Frontal cortex (tissue), 4 donors: ENCODE measurements at regions not wholly inside any gene's neighbourhood (a gene's known extent, or its start where the extent isn't known, plus 50 kb on each side); places are given as distances from the start of the nearest gene placed in this dataset. TPM values are rescaled to one million over a fixed set of nuclear protein-coding genes. Genes with fewer than 3 reads are reported as not detected.
A peak's percentile ranks its signal among the peaks of the same experiment; 100 is the strongest.

Experiments used
- DNase-seq, 2 donors: peaks; one replicate each; pipeline ENCODE4 v3.0.0; 2012; ENCODE audit warnings: low spot score in 2 of 2
- FAIRE-seq: peaks from 2 replicates; lab custom pipeline; 2012; peaks lifted over from hg19 to GRCh38; lab: Jason Lieb, UNC
- small RNA-seq: library from RNA; depleted of rRNA; stranded (forward); fragments of <200 nt; gene quantifications from one replicate; pipeline ENCODE3, GENCODE V24; 2014
- donor health status: control.
- donor health status: control.
- donor health status: control.

DNA sequence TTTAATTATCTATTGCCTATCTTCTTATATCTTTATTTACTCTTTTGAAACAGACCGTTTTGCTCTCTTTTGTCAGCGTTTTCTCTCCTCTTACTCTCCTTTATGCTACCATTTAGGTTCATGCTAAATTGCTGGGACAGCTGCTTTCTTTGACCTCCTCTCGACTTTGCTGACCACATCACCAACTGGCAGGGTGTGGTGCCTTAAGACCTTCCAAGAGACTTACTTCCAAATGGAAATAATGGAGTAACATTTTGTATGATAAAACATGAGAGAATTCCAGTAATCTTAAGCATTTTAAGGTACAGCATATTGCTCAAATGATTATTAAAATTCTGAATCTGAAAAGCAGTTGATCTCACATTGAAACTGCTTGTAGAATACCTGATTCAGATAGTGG lies 71.5 kb upstream of the MEF2C start:
- DNase-seq (no peak), FAIRE-seq (no peak)

DNA sequence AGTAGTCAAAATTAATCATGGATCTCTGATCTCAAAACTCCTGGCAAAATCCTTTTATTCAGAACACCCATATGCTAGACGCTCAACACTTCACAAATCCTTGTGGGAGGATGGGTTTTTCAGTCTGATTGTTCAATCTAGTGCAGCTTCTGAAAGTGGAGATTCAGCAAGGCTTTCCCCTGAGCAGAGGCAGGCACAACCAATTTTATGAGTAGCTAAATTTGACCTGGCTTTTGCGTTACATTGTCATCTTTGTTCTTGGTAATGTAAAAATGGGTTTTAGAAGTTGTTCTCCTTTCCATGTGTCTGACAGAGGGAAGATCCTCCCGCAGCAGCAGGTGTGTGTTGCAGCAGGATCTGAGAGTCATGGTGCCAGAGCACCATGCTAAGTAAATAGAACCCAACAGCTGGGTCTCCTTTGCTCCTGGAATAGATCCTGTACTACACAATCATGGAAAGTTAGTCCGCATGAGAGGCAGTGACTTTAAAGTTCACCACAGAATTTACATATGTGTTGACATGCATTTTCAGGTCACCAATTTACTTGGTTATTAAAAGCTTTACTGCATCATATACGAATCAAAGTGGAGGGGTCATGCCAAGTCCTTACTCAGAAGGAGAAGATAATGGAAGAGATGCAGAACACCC lies 70.1 kb upstream of the MEF2C start:
- FAIRE-seq (no peak), DNase-seq (no peak)

DNA sequence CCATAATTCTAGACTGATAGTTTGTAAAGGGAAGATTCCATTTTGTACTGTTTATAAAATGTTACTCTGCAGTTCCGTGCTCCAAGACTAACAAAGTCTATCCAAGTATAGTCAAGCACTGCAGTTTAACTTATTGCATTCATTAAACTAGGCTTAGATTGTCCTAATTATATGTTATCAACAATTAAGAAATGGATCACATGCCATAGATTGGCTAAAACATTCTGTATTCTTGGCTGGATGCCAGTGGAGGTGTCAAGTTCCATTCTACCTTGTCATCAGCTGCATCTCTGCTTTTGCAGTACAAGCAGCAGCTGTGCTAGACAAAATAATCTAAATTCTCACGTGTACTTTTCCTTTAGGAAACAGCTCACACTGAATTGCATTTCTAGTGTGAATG lies 69.4 kb upstream of the MEF2C start:
- no peak for DNase-seq

DNA sequence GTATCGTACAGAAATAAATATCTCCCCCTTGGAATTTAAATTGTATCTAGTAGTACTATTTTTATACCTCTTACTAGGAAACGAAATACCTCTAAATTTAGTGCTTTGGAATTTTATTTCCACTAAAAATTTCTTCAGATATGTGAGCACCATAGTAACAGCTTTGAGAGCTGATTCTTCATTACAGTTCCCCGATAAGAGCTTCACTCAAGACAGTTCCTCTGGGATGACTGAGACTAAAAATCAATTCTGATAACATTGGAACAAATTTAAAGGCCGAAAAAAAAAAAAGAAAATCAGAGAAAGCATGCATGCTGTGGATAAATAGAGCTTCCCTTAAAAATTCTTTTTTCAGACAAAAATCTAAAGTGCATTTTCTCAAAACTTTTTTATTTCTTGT lies 68.5 kb upstream of the MEF2C start:
- DNase-seq = no peak
- no peak for FAIRE-seq

More for the DNA sequence above, 69.4 kb upstream of the MEF2C start:
- no peak for FAIRE-seq

DNA sequence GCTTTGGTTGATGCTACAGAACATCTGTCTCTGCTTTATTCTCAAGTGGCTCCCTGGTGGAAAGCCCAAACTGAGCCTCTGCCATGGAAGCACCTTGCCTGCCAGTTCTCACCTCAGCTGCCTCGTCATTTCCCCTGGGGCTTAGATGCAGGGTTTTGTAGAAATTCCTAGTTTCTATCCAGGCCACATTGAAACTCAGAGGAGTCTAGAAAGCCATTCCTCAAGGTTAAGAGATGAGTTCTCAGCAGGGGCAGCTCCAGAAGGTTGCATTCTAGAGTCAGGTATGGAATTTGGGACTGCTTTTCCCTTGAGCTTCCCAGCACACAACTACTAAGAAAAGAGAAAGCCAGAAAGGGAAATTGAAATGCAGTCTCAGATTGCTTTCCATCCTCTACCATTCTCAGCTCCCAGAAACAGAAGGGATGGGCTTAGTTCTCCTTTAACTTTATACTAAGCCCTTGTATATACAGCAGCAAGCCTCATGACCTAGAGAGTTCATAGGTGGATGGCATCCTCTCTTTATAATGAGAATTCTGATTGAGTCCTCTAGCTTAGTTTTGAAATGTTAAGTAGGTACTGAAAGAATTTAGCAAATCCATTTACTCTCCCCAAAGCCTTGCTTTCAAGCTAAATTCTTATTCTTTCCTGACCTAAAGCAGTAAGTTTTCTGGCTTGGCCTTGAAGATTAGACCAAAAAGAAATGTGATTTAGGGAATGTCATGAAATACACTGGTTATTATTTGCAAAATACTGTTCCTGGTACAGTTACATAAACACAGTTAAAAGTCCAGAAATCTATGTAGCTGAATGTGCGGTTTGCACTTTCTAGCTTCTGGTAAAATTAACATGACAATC lies 66.0 kb upstream of the MEF2C start:
- DNase-seq (no peak), FAIRE-seq (no peak)

DNA sequence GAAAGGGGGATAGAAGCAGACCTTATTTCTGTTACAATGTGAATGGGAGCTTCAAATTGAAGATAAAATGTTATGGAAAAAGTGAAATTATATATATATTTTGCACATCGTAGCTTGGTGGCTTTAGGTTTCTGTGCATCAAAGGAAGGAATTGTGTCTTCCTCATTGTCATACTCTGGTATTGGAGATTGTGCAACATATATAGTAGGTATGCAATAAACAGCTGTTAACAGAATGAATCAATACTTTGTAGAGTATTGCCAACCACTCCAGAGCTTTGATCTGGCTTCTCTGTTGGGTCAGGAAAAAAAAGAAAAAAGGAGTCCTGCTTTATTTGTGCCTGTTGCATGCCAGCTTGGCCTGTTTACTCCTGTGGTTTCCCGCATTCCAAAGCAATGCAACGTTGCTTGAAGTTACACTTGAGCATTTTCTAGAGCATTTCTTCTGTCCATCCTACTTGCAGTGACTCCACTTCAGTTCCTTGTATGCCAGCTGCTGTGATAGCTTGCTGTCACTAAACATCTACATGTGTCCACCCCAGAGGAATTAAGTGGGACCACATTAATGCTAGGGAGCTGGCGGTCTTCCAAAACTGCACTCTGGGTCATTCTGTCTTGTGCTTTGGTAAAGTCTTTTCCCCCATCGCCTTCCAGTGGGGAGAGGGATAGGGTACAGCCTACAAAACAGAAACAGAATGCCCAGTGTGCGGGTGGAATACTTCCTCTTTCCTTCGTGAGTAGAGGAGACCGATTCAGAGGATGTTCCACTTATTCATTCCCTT lies 62.0 kb upstream of the MEF2C start:
- FAIRE-seq = no peak
- DNase-seq = no peak

DNA sequence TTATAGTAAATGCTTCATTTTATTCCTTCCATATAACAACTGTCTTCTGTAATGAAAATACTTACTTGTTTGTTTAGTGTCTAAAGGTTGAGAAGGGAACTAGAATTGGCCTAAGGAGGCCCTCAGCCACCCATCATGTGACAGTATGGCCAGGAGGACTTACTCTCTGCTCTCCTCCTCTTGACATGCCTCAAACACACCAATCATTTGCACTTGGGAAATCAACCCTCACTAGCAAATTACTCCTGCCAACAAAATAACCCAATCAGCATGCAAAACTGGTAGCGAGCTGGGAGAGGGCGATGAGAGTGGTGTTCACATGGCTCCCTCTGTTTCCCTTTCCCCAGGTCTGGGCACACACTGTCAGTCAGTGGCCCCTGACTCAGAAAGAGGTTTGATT lies 58.6 kb upstream of the MEF2C start:
- FAIRE-seq (no peak), DNase-seq (no peak)

DNA sequence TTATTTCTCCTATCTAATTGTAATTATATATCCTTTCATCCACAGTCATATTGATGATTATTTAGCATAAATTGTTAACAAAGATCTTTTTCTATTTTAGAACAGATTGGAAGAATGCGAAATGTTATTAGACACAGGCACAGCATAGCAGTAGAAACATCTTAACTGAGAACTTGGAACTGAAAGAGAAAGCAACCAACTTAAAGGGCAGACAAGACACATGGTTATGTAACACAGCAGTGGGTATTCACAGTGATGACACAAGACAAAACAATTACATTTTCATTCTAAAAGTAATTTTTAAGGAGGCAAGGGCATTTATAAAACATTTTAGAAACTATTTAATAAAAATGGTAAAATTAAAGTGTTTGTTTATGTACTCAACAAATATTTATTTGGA lies 57.7 kb upstream of the MEF2C start:
- FAIRE-seq (no peak), DNase-seq (no peak)

DNA sequence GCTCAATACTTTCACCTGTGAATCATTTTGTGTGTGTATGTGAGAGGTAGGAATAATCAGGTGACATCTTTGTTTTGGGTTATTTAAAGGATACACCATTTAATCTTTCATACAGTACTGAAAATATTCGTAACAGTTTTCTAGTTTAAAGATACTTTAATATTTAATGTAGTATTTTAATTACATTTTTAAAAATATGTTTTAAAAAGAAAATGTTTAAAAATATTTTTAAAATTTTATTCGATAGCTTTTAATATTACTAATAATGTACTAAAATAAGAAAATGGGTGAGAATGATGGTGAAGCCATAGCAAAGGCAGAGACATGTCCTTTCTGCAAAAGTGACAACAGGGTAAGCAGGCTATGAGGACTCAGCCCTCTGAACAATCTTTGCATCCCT lies 56.3 kb upstream of the MEF2C start:
- FAIRE-seq (peak; percentile 84), DNase-seq (no peak)

DNA sequence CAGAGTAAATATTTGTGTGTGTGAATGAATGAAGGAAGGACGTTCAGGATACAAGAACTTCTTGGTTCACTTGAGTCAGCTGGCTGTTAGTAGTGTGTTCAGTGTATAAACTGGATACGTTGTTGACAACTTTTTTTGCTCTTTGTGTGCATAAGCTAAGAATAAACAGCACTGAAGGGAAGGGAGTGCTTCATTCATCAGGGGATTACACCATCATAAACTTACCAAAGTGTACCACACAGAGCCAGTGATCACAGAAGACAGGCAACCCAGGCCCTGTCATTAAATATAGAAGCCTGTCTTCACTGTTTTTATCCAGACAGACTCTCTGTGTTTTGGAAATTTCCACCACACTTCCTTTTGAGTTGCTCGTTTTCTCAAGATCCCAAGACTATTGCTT lies 55.5 kb upstream of the MEF2C start:
- no peak for FAIRE-seq
- DNase-seq = no peak

DNA sequence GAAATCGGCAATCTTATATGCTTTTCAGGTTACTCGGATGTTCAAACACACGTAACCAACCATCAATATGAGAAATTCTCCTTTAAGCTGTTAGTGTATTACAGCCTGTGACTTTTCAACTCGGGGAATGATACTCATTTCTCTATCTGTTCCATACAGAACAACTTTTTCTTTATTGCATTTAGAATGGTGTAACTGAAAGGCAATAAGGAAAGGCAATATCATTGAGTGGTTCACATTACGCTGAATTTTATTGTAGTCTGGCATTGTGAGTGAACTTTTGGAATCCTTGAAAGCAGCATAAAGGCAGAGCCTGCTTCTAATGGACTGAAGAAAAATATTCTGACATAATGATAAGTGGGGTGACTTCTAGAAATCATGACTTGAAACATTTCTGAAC lies 54.4 kb upstream of the MEF2C start:
- FAIRE-seq (no peak), DNase-seq (no peak)

DNA sequence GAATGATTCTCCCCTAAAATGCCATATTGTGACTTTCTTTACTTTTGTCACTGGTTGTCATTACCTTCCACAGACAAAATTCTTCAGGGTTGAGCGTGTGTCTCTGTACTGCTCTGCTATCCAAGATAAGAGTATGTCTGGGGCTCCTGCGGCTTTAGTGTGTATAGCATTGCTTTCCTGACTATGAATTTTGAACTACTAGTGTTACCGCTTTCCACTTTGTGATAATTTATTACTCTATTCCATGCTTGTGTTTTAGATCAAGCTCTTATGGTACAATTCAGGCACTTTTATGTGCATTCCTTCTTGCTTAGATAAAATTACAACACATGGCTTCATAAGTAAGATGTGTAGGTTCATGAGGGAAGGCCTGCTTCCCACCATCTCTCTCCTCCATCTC lies 51.5 kb upstream of the MEF2C start:
- no peak for DNase-seq
- no peak for FAIRE-seq

Small RNAs in the stretch of these regions (small RNA-seq; reads per million reads assigned to genes)
- not detected for gene MIR3660
